Adrenal gland (tissue), 5 donors: ENCODE measurements at regions not wholly inside any gene's neighbourhood (a gene's known extent, or its start where the extent isn't known, plus 50 kb on each side); places are given as distances from the start of the nearest gene placed in this dataset.

Source experiments
- CTCF ChIP-seq, 6 experiments: fragments of 450-650 bp in 4 of 6; fragments of 200-600 bp in 2 of 6; sonication (generic) in 1 of 6; IDR thresholded peaks; 1 replicate in 5 of 6; 2 replicates in 1 of 6; pipeline versions ENCODE4 v1.5.1 to v1.8.0; 2016 to 2021; ENCODE audit warnings: antibody characterized with exemption in 6 of 6, mild to moderate bottlenecking in 2 of 6, moderate library complexity in 1 of 6
- POLR2A ChIP-seq, 2 donors: fragments of 450-650 bp; IDR thresholded peaks; one replicate each; pipeline ENCODE4 v1.6.1; 2017; ENCODE audit warnings: antibody characterized with exemption in 2 of 2, mild to moderate bottlenecking in 2 of 2, moderate library complexity in 1 of 2
- donor health status: DM: no; HTN: no; CAD: no.

- no peak for TF ChIP-seq CTCF (IDR thresholded peaks at IDR 0.05)
- no peak for TF ChIP-seq POLR2A (IDR thresholded peaks at IDR 0.05)
Measured at GRCh38 chr11:29163231-29163630, 853.6 kb downstream of the KCNA4 start.
